Glomerular visceral epithelial cell (primary cell): ENCODE measurements at regions not wholly inside any gene's neighbourhood (a gene's known extent, or its start where the extent isn't known, plus 50 kb on each side); places are given as distances from the start of the nearest gene placed in this dataset.
A peak's percentile ranks its signal among the peaks of the same experiment; 100 is the strongest.
"Not testable (repeated sequence)": the region's sequence is repeated elsewhere in the genome, so short reads cannot be mapped to it uniquely, and the experiment has no call there.

ENCODE experiments used
- DNase-seq: peaks from one replicate; pipeline ENCODE4 v3.0.0-alpha.2; 2016; ENCODE audit errors: extremely low spot score

DNA sequence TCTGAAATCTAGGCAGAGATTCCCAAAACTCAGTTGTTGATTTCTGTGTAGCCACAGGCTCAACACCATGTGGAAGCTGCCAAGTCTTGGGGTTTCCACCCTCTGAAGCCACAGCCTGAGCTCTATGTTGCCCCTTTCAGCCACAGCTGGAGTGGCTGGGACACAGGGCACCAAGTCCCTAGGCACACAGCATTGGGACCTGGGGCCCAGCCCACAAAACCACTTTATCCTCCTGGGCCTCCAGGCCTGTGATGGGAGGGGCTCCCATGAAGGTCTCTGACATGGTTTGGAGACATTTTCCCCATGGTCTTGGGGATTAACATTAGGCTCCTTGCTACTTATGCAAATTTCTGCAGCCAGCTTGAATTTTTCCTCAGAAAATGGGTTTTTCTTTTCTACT lies 186.0 kb upstream of the SPOPL start:
- not testable (repeated sequence) for DNase-seq

- no peak for DNase-seq
Measured at GRCh38 chr2:138319616-138320015, 182.0 kb upstream of the SPOPL start.

GRCh38 chr2:138321458-138321857 lies 180.1 kb upstream of the SPOPL start:
- no peak for DNase-seq

DNA sequence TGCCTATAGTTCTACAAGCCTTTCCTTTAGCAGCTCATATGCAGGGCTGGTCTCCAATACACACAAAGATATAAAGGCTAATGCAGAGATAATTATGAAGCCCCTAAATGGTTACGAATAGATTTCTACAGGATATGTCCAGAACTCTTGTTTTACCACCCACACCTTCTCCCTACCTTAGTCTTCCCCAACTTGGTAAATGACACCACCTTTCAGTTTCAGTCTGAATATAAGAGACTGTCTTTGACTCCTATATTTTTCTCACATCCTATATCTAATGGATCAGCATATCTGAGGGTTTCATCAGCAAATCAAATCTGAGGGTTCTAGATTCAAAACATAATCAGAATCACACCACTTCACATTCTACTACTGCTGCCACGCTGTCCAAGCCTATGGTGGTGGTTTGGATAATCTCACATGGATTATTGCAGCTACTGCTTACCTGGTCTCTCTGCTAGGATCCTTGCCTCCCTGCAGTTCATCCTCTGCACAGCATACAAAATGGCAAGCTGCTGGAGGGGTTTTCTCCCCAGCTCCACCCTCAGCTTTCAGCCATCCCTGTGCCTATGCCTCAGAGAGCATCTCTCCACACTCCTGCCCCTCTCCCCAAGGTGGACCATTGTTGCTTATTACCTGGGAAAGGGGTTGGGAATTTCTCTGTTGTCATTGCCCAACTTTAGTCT lies 178.0 kb upstream of the SPOPL start:
- DNase-seq: no peak

DNA sequence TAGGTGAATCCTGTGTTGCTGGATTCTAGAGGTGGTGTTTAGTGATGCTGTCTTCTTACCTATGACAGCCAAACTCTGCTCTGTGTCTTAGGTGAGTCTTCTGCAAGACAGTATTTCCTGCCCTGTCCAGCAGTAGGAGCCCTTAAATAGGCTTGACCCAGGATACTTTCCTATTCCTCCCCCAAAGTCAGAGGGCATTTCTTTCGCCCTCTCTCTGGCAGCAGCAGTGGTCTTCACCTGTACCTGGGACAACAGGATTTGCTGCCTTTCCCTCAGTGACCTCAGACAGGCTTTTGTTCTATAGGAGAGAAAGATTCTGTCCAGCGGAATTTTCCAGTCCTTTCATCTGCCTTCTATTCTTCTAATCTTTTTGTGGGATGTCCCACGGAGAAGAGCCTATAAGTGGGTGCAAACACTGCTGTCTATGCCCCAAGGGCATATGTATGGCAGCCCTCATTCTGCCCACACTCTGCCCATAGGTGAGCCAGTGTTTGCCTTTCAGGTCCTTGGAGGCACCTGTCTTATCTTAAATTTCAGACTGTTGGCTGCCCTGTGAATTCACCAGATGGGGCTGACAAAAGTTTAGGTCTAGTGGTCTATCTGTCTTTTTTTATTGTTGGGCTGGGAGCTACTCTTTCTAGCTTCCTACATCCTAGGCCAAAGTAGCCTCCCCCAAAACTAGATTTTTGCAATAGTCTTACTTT lies 177.3 kb upstream of the SPOPL start:
- no peak for DNase-seq

DNA sequence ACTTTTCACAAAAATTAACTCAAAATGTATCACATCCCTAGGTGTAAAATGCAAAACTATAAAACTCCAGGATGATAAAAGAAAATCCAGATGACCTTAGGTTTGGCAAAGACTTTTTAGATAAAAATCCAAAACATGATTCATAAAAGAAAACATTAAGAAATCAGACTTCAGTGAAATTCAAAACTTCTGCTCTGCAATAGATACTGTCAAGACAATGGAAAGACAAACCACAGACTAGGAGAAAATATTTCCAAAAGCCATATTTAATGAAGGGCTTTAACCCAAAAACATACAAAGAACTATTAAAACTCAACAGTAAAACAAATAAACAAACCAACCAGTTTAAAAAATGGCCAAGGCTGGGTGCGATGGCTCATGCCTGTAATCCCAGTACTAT lies 173.6 kb upstream of the SPOPL start:
- DNase-seq: no peak

- DNase-seq: no peak
Measured at GRCh38 chr2:138329162-138329561, 172.4 kb upstream of the SPOPL start.

DNA sequence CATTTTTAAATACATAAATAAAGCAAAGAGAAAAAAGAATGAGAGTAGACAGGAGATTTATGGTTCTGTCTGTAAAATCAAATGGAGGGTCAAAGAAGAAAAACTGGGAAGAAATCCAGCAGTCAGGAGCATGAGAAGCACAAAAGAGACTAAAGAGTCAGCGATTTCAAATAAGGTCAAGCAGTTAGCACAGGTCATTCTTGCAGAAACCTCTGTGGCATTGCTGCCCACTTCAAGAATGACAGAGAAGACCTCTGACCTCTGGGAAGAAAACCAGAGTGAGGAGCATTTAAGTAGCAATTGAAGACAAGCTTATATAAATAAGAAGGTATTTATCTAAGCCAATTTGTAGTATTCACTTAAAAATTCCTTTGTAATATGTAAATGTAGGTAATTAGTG lies 172.0 kb upstream of the SPOPL start:
- no peak for DNase-seq

GRCh38 chr2:138333121-138333520 lies 168.4 kb upstream of the SPOPL start:
- DNase-seq: no peak

DNA sequence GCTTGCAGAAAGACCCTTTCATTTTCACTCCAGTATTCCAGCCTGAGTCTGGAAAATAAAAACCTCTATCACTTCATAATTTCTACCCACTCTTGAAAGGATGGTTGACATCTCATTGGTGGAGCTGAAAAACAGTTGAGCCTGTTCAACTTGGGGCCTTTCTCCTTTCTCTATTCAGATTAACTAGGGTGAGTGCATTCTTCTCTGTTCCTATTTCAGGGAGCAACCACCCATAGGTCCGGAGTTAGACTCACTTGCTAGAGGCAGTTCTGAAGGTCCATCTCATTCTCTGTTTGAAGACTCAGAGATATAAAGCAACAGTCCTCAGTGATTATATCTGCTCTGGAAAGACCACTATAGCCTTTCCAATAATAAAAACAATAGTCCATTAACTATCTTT lies 167.9 kb upstream of the SPOPL start:
- no peak for DNase-seq

DNA sequence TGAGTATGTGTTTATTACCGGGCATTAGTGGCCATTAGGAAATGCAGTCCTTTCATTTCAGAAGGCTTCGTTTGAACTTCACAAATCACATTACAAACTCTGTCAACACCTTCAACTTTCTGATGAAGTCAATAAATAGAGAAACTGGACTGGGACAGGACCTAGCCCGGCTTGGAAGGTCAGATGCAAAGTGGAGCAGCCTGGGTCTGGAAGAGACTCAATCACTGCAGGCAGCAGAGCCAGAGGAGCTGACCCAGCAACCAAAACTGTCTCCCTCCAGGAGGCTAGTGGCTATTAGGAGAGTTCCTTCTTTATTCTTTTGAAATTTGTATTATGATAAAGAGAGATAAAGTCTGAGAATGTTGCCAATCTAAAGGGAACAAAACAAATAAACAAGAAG lies 167.2 kb upstream of the SPOPL start:
- DNase-seq: no peak

GRCh38 chr2:138335036-138335435 lies 166.5 kb upstream of the SPOPL start:
- no peak for DNase-seq

- DNase-seq: no peak
Measured at GRCh38 chr2:138336146-138336545, 165.4 kb upstream of the SPOPL start.

GRCh38 chr2:138355244-138355643 lies 146.3 kb upstream of the SPOPL start:
- DNase-seq: no peak

- peak; percentile 33 for DNase-seq
Measured at GRCh38 chr2:138356178-138356577, 145.4 kb upstream of the SPOPL start.

- no peak for DNase-seq
Measured at GRCh38 chr2:138359532-138359931, 142.0 kb upstream of the SPOPL start.

- DNase-seq: no peak
Measured at GRCh38 chr2:138364554-138365162, 136.9 kb upstream of the SPOPL start.

GRCh38 chr2:138365581-138365980 lies 136.0 kb upstream of the SPOPL start:
- no peak for DNase-seq

GRCh38 chr2:138369856-138370255 lies 131.7 kb upstream of the SPOPL start:
- no peak for DNase-seq

DNA sequence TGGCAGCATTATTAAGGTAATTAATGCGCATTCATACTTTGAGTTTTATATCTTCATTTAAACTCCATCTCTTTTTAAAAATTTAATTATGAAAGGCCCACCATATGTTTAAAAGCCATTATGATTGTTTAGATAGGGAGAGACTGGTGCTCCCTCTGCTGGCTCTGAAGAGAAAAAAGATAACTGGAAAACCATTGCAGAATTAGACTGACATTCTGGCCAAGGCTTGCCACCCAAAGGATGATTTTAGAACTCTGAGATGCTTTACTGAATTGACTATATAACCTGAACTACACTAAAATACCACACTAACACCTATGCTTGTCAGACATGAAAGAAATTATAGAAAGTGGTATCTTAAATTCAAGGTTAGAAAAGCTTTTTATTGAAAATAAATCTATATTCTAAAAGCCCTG lies 127.6 kb upstream of the SPOPL start:
- peak; percentile 57 for DNase-seq

GRCh38 chr2:138381373-138381772 lies 120.2 kb upstream of the SPOPL start:
- DNase-seq: no peak

- no peak for DNase-seq
Measured at GRCh38 chr2:138382672-138383071, 118.9 kb upstream of the SPOPL start.

GRCh38 chr2:138386191-138386590 lies 115.4 kb upstream of the SPOPL start:
- DNase-seq: not testable (repeated sequence)
